HUES6 (cell line): ENCODE measurements at regions not wholly inside any gene's neighbourhood (a gene's known extent, or its start where the extent isn't known, plus 50 kb on each side); places are given as distances from the start of the nearest gene placed in this dataset.

Source experiments
- H3K27ac ChIP-seq: 2 replicates; pipeline ENCODE4 v1.7.0; 2013; ENCODE audit warnings: low read depth, mild to moderate bottlenecking, low read length, inconsistent platforms
- H3K27me3 ChIP-seq: 2 replicates; pipeline ENCODE4 v1.6.1; 2013; ENCODE audit warnings: low read length; ENCODE audit not compliant: control insufficient read depth, insufficient read depth
- H3K36me3 ChIP-seq: 2 replicates; pipeline ENCODE4 v1.6.1; 2013; ENCODE audit warnings: low read length; ENCODE audit not compliant: control insufficient read depth, insufficient read depth
- H3K4me1 ChIP-seq: 2 replicates; pipeline ENCODE4 v1.6.1; 2013; ENCODE audit warnings: low read length; ENCODE audit not compliant: control insufficient read depth, insufficient read depth
- H3K4me3 ChIP-seq: 2 replicates; pipeline ENCODE4 v1.5.1; 2013; ENCODE audit warnings: low read depth, low read length
- H3K9ac ChIP-seq: one replicate; pipeline ENCODE4 v1.6.1; 2013; ENCODE audit warnings: mild to moderate bottlenecking, low read length
- H3K9me3 ChIP-seq: 2 replicates; pipeline ENCODE4 v1.6.1; 2013; ENCODE audit warnings: low read depth, low read length; ENCODE audit not compliant: control insufficient read depth, insufficient read depth

- no peaks in the 10 kb centered on the region for H3K36me3 ChIP-seq
- H3K4me1 ChIP-seq = no peaks in the 10 kb centered on the region
- no peak overlapping the region for H3K4me3 ChIP-seq
- no peaks in the 10 kb centered on the region for H3K27me3 ChIP-seq
- H3K9ac ChIP-seq = no peak overlapping the region
- no peak overlapping the region for H3K27ac ChIP-seq
- no peaks in the 10 kb centered on the region for H3K9me3 ChIP-seq
These were observed 268.1 kb downstream of the DKK2 start for GRCh38 chr4:106767991-106768390.

GRCh38 chr4:106766519-106766918 is 269.6 kb downstream of the DKK2 start:
- H3K9me3 ChIP-seq = no peaks in the 10 kb centered on the region
- H3K27ac ChIP-seq = no peak overlapping the region
- H3K4me3 ChIP-seq = no peak overlapping the region
- no peaks in the 10 kb centered on the region for H3K36me3 ChIP-seq
- no peaks in the 10 kb centered on the region for H3K4me1 ChIP-seq
- H3K9ac ChIP-seq = no peak overlapping the region
- no peaks in the 10 kb centered on the region for H3K27me3 ChIP-seq

- Histone ChIP-seq H3K36me3 (no peaks in the 10 kb centered on the region), H3K9me3 (no peaks in the 10 kb centered on the region), H3K9ac (no peak overlapping the region), H3K27me3 (no peaks in the 10 kb centered on the region), H3K4me1 (no peaks in the 10 kb centered on the region), H3K4me3 (no peak overlapping the region), H3K27ac (no peak overlapping the region)
These were observed 271.3 kb downstream of the DKK2 start for GRCh38 chr4:106764774-106765173.

- H3K27me3 ChIP-seq = no peaks in the 10 kb centered on the region
- no peak overlapping the region for H3K9ac ChIP-seq
- H3K27ac ChIP-seq = no peak overlapping the region
- H3K9me3 ChIP-seq = no peaks in the 10 kb centered on the region
- H3K36me3 ChIP-seq = no peaks in the 10 kb centered on the region
- no peaks in the 10 kb centered on the region for H3K4me1 ChIP-seq
- H3K4me3 ChIP-seq = no peak overlapping the region
These were observed 273.3 kb downstream of the DKK2 start for GRCh38 chr4:106762666-106763443.

GRCh38 chr4:106753426-106753825 is 282.7 kb downstream of the DKK2 start:
- H3K36me3 ChIP-seq = no peaks in the 10 kb centered on the region
- no peak overlapping the region for H3K4me3 ChIP-seq
- no peak overlapping the region for H3K27ac ChIP-seq
- no peak overlapping the region for H3K9ac ChIP-seq
- H3K9me3 ChIP-seq = no peaks in the 10 kb centered on the region
- H3K27me3 ChIP-seq = no peaks in the 10 kb centered on the region
- H3K4me1 ChIP-seq = no peaks in the 10 kb centered on the region

- Histone ChIP-seq H3K27me3 (no peaks in the 10 kb centered on the region), H3K4me3 (no peak overlapping the region), H3K9me3 (no peaks in the 10 kb centered on the region), H3K4me1 (no peaks in the 10 kb centered on the region), H3K27ac (no peak overlapping the region), H3K9ac (no peak overlapping the region), H3K36me3 (no peaks in the 10 kb centered on the region)
These were observed 289.7 kb downstream of the DKK2 start for GRCh38 chr4:106746451-106746850.

GRCh38 chr4:106738121-106738520 is 298.0 kb downstream of the DKK2 start:
- Histone ChIP-seq H3K4me1 (no peaks in the 10 kb centered on the region), H3K9ac (no peak overlapping the region), H3K27ac (no peak overlapping the region), H3K9me3 (no peaks in the 10 kb centered on the region), H3K36me3 (no peaks in the 10 kb centered on the region), H3K4me3 (no peak overlapping the region), H3K27me3 (no peaks in the 10 kb centered on the region)

GRCh38 chr4:106718548-106718947 is 317.6 kb downstream of the DKK2 start:
- Histone ChIP-seq H3K27ac (no peak overlapping the region), H3K9ac (no peak overlapping the region), H3K9me3 (no peaks in the 10 kb centered on the region), H3K4me1 (no peaks in the 10 kb centered on the region), H3K36me3 (no peaks in the 10 kb centered on the region), H3K27me3 (no peaks in the 10 kb centered on the region), H3K4me3 (no peak overlapping the region)

- no peak overlapping the region for H3K27ac ChIP-seq
- no peak overlapping the region for H3K4me3 ChIP-seq
- no peaks in the 10 kb centered on the region for H3K9me3 ChIP-seq
These were observed 319.0 kb downstream of the DKK2 start for GRCh38 chr4:106717091-106717490.

GRCh38 chr4:106715825-106716224 is 320.3 kb downstream of the DKK2 start:
- Histone ChIP-seq H3K9ac (no peak overlapping the region), H3K36me3 (no peaks in the 10 kb centered on the region), H3K27ac (no peak overlapping the region), H3K9me3 (no peaks in the 10 kb centered on the region), H3K27me3 (no peaks in the 10 kb centered on the region), H3K4me3 (no peak overlapping the region), H3K4me1 (no peaks in the 10 kb centered on the region)

More at GRCh38 chr4:106717091-106717490, 319.0 kb downstream of the DKK2 start:
- no peaks in the 10 kb centered on the region for H3K27me3 ChIP-seq
- H3K9ac ChIP-seq = no peak overlapping the region
- no peaks in the 10 kb centered on the region for H3K4me1 ChIP-seq
- H3K36me3 ChIP-seq = no peaks in the 10 kb centered on the region

GRCh38 chr4:106708464-106708816 is 327.7 kb downstream of the DKK2 start:
- Histone ChIP-seq H3K9ac (no peak overlapping the region), H3K4me1 (no peaks in the 10 kb centered on the region), H3K27ac (no peak overlapping the region), H3K9me3 (no peaks in the 10 kb centered on the region), H3K36me3 (no peaks in the 10 kb centered on the region), H3K27me3 (no peaks in the 10 kb centered on the region), H3K4me3 (no peak overlapping the region)
